Progenitor cell of endocrine pancreas (in vitro differentiated cells): ENCODE measurements at regions not wholly inside any gene's neighbourhood (a gene's known extent, or its start where the extent isn't known, plus 50 kb on each side); places are given as distances from the start of the nearest gene placed in this dataset.
"Not testable (repeated sequence)": the region's sequence is repeated elsewhere in the genome, so short reads cannot be mapped to it uniquely, and the experiment has no call there.

Source experiments
- DNase-seq: peaks from one replicate; pipeline ENCODE4 v3.0.0; 2021; ENCODE audit warnings: low spot score; ENCODE audit not compliant: unreplicated experiment
- H3K27ac Mint-ChIP-seq: 2 replicates; pipeline ENCODE4 v1.8.0; 2021; ENCODE audit warnings: mild to moderate bottlenecking, moderate library complexity, mixed read lengths
- H3K27me3 Mint-ChIP-seq: 2 replicates; pipeline ENCODE4 v1.8.0; 2021; ENCODE audit warnings: mixed read lengths
- H3K36me3 Mint-ChIP-seq: 2 replicates; pipeline ENCODE4 v1.8.0; 2022; ENCODE audit warnings: mixed read lengths; ENCODE audit not compliant: insufficient read depth
- H3K4me1 Mint-ChIP-seq: 2 replicates; pipeline ENCODE4 v1.8.0; 2021; ENCODE audit warnings: low read depth, mixed read lengths
- H3K4me3 Mint-ChIP-seq: 2 replicates; pipeline ENCODE4 v1.8.0; 2021; ENCODE audit warnings: low read depth, mild to moderate bottlenecking, moderate library complexity, mixed read lengths
- H3K9me3 Mint-ChIP-seq: 2 replicates; pipeline ENCODE4 v1.8.0; 2021; ENCODE audit warnings: low read depth, mixed read lengths
- CTCF ChIP-seq: fragments of 200-600 bp; sonication (generic); IDR thresholded peaks from one replicate; pipeline ENCODE4 v1.5.0; 2021; ENCODE audit warnings: antibody characterized with exemption, mild to moderate bottlenecking; ENCODE audit not compliant: unreplicated experiment

GRCh38 chr10:80713398-80713928 is 175.8 kb downstream of the SH2D4B start:
- no peak overlapping the region for H3K4me3 Mint-ChIP-seq
- DNase-seq, result no peak
- H3K9me3 Mint-ChIP-seq, result no peaks in the 10 kb centered on the region
- H3K27ac Mint-ChIP-seq, result no peak overlapping the region
- H3K4me1 Mint-ChIP-seq, result peaks cover 22% of the 10 kb centered on the region
- peaks cover 3% of the 10 kb centered on the region for H3K27me3 Mint-ChIP-seq
- no peak for TF ChIP-seq CTCF
- no peaks in the 10 kb centered on the region for H3K36me3 Mint-ChIP-seq

DNA sequence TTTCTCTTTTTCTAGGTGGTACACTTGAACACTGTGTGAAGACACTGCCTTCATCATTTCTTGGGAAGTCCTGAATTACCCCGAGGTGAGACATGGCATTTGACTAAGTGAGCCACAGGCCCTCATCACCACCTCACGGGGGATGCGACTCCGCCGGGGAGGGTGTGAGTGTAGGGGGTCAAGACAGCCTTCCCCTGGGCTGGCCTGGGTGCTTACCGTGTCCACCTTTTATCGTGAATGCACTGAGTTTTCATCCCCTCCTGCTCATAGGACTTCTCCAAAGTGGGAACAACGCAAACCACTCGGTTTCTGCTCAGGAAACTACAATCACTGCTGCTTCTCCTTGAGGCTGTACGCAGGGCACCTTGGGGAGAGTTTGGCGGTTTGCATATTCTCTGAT is 176.9 kb downstream of the SH2D4B start:
- no peaks in the 10 kb centered on the region for H3K9me3 Mint-ChIP-seq
- H3K36me3 Mint-ChIP-seq, result no peaks in the 10 kb centered on the region
- peaks cover 22% of the 10 kb centered on the region for H3K4me1 Mint-ChIP-seq
- H3K27ac Mint-ChIP-seq, result no peak overlapping the region
- peaks cover 3% of the 10 kb centered on the region for H3K27me3 Mint-ChIP-seq
- no peak overlapping the region for H3K4me3 Mint-ChIP-seq
- no peak for DNase-seq
- no peak for TF ChIP-seq CTCF

DNA sequence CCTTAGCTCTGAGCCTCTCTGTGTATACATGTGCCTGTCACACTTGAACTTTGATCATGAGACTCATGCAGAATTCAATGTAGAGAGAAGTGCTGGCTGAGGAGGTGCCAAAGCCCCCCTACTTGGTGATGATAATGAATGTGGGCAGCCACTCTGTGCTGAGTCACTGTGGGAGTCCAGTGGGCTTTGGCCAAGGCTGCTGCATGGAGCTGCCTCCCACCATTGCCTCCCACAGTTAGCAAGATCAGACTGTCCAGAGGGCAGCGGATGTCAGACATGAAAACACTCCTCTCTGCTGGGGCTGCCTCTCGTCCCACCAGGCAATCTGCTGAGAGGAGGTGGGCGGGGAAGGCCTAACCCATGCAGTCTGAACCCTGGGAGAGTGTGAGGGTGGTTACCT is 180.3 kb downstream of the SH2D4B start:
- Mint-ChIP-seq H3K4me1 (peaks cover 2% of the 10 kb centered on the region), H3K27me3 (peaks cover 3% of the 10 kb centered on the region), H3K9me3 (no peaks in the 10 kb centered on the region), H3K4me3 (no peak overlapping the region), H3K36me3 (no peaks in the 10 kb centered on the region), H3K27ac (no peak overlapping the region)
- DNase-seq, result no peak
- TF ChIP-seq CTCF, result no peak

DNA sequence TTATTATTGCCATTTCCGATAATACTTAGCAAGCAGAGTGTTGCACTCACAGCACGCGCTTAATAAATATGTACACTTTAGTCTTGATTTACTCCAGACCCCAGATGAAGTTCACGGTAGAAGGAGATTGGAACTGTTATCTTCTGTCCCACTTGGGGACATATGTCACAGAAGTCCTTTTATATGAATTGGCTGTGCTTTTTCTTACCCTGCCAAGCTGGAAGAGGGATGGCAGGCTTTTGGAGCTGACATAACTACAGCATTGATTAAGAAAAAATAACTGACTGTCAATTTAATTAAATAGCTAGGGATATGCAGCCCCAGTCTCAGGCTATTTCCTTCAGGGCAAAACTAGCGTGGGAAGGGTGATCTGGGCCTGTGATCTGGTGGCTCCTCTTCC is 182.2 kb downstream of the SH2D4B start:
- Mint-ChIP-seq H3K36me3 (no peaks in the 10 kb centered on the region), H3K27ac (no peak overlapping the region), H3K9me3 (no peaks in the 10 kb centered on the region), H3K4me1 (no peaks in the 10 kb centered on the region), H3K27me3 (peaks cover 3% of the 10 kb centered on the region), H3K4me3 (no peak overlapping the region)
- TF ChIP-seq CTCF, result no peak
- no peak for DNase-seq

- no peaks in the 10 kb centered on the region for H3K4me1 Mint-ChIP-seq
- H3K4me3 Mint-ChIP-seq, result no peak overlapping the region
- H3K27ac Mint-ChIP-seq, result no peak overlapping the region
- no peak for TF ChIP-seq CTCF
- no peaks in the 10 kb centered on the region for H3K9me3 Mint-ChIP-seq
- peaks cover 3% of the 10 kb centered on the region for H3K27me3 Mint-ChIP-seq
- H3K36me3 Mint-ChIP-seq, result no peaks in the 10 kb centered on the region
- DNase-seq, result no peak
Observed at GRCh38 chr10:80720549-80720948, 182.8 kb downstream of the SH2D4B start.

- not testable (repeated sequence) for H3K4me3 Mint-ChIP-seq, H3K9me3 Mint-ChIP-seq, H3K27ac Mint-ChIP-seq, H3K27me3 Mint-ChIP-seq, DNase-seq, H3K36me3 Mint-ChIP-seq, H3K4me1 Mint-ChIP-seq
Observed at GRCh38 chr10:80728354-80728753, 190.7 kb downstream of the SH2D4B start.
